Esophagus squamous epithelium (tissue), 4 donors: ENCODE measurements at regions not wholly inside any gene's neighbourhood (a gene's known extent, or its start where the extent isn't known, plus 50 kb on each side); places are given as distances from the start of the nearest gene placed in this dataset.

Experiments used
- CTCF ChIP-seq, 6 experiments: fragments of 450-650 bp in 4 of 6; fragments of 200-600 bp in 2 of 6; sonication (generic) in 2 of 6; IDR thresholded peaks; one replicate each; pipeline ENCODE4 v1.5.1; 2016 to 2019; ENCODE audit warnings: antibody characterized with exemption in 6 of 6, mild to moderate bottlenecking in 4 of 6, moderate library complexity in 4 of 6
- POLR2A ChIP-seq, 4 donors: fragments of 450-650 bp; IDR thresholded peaks; one replicate each; pipeline ENCODE4 v1.6.1; 2017; ENCODE audit warnings: antibody characterized with exemption in 4 of 4, mild to moderate bottlenecking in 4 of 4, moderate library complexity in 3 of 4

GRCh38 chr3:10753964-10754363 is 62.1 kb upstream of the SLC6A11 start:
- TF ChIP-seq CTCF (IDR thresholded peaks at IDR 0.05) (no peak), POLR2A (IDR thresholded peaks at IDR 0.05) (no peak)
